Loucy (cell line): ENCODE measurements at regions not wholly inside any gene's neighbourhood (a gene's known extent, or its start where the extent isn't known, plus 50 kb on each side); places are given as distances from the start of the nearest gene placed in this dataset.

Experiments used
- H2AFZ ChIP-seq: fragments of 200-600 bp; sonication (generic); 2 replicates; pipeline ENCODE4 v1.6.0; 2016; ENCODE audit warnings: antibody characterized with exemption, mild to moderate bottlenecking, low read length, moderate library complexity
- H3F3A ChIP-seq: fragments of 200-600 bp; 2 replicates; pipeline ENCODE4 v1.6.0; 2016; ENCODE audit warnings: antibody characterized with exemption, low read depth, mild to moderate bottlenecking
- H3K27me3 ChIP-seq: fragments of 200-600 bp; sonication (generic); 2 replicates; pipeline ENCODE4 v1.6.1; 2014; ENCODE audit warnings: low read length, mild to moderate bottlenecking; ENCODE audit not compliant: insufficient read depth, poor library complexity, severe bottlenecking
- H3K36me3 ChIP-seq: fragments of 200-600 bp; sonication (generic); 2 replicates; pipeline ENCODE4 v1.6.1; 2016; ENCODE audit warnings: low read length; ENCODE audit not compliant: insufficient read depth
- H3K4me1 ChIP-seq: fragments of 200-600 bp; sonication (generic); 2 replicates; pipeline ENCODE4 v1.5.1; 2014; ENCODE audit warnings: low read length, mild to moderate bottlenecking; ENCODE audit not compliant: insufficient read depth, poor library complexity, severe bottlenecking
- H3K4me2 ChIP-seq: fragments of 200-600 bp; sonication (generic); 2 replicates; pipeline ENCODE4 v1.6.0; 2014; ENCODE audit warnings: antibody characterized with exemption, low read length, low read depth, mild to moderate bottlenecking; ENCODE audit not compliant: poor library complexity, severe bottlenecking
- H3K4me3 ChIP-seq: fragments of 200-600 bp; sonication (generic); 2 replicates; pipeline ENCODE4 v1.5.1; 2014; ENCODE audit warnings: low read length, mild to moderate bottlenecking, mixed read lengths; ENCODE audit not compliant: poor library complexity, severe bottlenecking
- H3K79me2 ChIP-seq: fragments of 200-600 bp; sonication (generic); 2 replicates; pipeline ENCODE4 v1.6.1; 2014; ENCODE audit warnings: low read length; ENCODE audit not compliant: insufficient read depth
- H3K9ac ChIP-seq: fragments of 200-600 bp; sonication (generic); 2 replicates; pipeline ENCODE4 v1.6.0; 2014; ENCODE audit warnings: mild to moderate bottlenecking, low read depth, low read length, moderate library complexity; ENCODE audit not compliant: poor library complexity, severe bottlenecking
- H3K9me2 ChIP-seq: fragments of 200-600 bp; sonication (generic); replicated peaks from 2 replicates; pipeline ENCODE4 v1.6.1; 2016; ENCODE audit warnings: low read depth, low read length, mixed read lengths
- H3K9me3 ChIP-seq: fragments of 200-600 bp; sonication (generic); 2 replicates; pipeline ENCODE4 v1.6.1; 2014; ENCODE audit warnings: mild to moderate bottlenecking, antibody characterized with exemption, low read length, low read depth; ENCODE audit not compliant: insufficient read depth
- H4K20me1 ChIP-seq: fragments of 200-600 bp; sonication (generic); 2 replicates; pipeline ENCODE4 v1.6.0; 2014; ENCODE audit warnings: antibody characterized with exemption, low read length, mild to moderate bottlenecking; ENCODE audit not compliant: insufficient read depth, poor library complexity, severe bottlenecking
- EZH2phosphoT487 ChIP-seq: fragments of 200-600 bp; IDR thresholded peaks from 2 replicates; pipeline ENCODE4 v1.6.1; 2018; ENCODE audit warnings: antibody characterized with exemption, mild to moderate bottlenecking, moderate library complexity, borderline replicate concordance
- TF ChIP-seq, protein P1 (sequence below): fragments of 200-600 bp; sonication (generic); conservative IDR thresholded peaks from 2 replicates; pipeline ENCODE4 v1.5.1; 2014; ENCODE audit warnings: mild to moderate bottlenecking, antibody characterized with exemption, low read length

DNA sequence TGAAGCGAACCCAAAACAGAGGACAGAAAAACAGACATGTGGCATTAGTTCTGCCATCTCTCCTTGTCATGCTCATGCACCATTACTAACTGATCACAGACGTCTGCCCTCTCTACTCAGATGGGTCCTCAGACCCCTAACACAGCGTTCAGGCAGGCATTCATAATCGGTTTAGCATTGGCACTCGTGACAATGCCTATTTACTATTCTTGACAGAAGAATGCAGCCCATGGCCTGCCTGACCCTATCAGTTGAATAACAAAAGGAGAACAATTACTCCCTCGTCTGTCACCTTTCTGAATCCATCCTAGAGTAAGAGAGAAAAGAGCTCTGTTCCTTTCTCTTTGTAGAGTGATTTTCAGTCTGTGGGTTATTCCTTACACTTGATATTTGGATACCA lies 194.6 kb upstream of the PHYHIPL start:
- no peaks in the 10 kb centered on the region for H3K36me3 ChIP-seq
- H3K9me3 ChIP-seq: no peaks in the 10 kb centered on the region
- H3F3A ChIP-seq: no peaks in the 10 kb centered on the region
- H3K9me2 ChIP-seq: no peaks in the 10 kb centered on the region
- TF ChIP-seq EZH2phosphoT487: no peak
- TF ChIP-seq, protein P1, sequence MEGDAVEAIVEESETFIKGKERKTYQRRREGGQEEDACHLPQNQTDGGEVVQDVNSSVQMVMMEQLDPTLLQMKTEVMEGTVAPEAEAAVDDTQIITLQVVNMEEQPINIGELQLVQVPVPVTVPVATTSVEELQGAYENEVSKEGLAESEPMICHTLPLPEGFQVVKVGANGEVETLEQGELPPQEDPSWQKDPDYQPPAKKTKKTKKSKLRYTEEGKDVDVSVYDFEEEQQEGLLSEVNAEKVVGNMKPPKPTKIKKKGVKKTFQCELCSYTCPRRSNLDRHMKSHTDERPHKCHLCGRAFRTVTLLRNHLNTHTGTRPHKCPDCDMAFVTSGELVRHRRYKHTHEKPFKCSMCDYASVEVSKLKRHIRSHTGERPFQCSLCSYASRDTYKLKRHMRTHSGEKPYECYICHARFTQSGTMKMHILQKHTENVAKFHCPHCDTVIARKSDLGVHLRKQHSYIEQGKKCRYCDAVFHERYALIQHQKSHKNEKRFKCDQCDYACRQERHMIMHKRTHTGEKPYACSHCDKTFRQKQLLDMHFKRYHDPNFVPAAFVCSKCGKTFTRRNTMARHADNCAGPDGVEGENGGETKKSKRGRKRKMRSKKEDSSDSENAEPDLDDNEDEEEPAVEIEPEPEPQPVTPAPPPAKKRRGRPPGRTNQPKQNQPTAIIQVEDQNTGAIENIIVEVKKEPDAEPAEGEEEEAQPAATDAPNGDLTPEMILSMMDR: no peak
- H4K20me1 ChIP-seq: no peaks in the 10 kb centered on the region
- H3K79me2 ChIP-seq: no peaks in the 10 kb centered on the region
- H2AFZ ChIP-seq: no peak overlapping the region
- no peaks in the 10 kb centered on the region for H3K4me1 ChIP-seq
- no peak overlapping the region for H3K4me3 ChIP-seq
- no peak overlapping the region for H3K4me2 ChIP-seq
- H3K9ac ChIP-seq: no peak overlapping the region
- no peaks in the 10 kb centered on the region for H3K27me3 ChIP-seq

DNA sequence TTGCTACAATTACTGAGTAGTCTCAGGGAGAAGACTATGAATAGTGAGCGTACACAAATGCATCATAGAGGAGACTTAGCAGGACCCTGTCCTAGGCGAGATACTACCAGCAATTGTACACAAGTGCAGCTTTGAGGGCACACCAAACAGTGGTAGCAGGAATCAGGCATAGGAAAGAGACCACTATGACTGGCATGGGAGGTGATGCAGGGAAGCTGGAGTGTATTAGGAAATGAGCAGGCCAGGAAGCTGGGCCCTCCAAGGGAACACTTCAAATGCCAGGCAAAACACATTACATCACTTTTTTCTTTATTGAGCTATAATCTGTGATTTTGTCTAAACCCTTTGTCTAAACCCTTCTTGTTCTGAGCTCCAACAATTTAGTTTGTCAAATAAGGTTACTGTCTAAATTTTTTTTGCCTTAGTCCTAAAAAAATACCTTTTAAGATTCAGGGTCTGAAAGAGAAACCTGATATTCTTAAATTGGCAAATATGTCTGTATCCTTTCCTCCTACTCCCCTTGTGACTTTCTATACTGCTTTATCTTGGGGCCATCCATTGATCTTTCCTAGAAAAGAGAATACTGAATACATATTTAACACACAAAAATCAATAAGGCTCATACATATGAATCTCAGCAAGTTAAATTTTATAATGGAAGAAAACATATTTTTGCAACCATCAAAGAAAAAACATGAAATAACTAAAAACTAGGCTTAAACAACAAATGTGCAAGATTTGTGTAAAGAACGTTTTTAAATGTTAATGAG lies 193.8 kb upstream of the PHYHIPL start:
- H3K9me3 ChIP-seq: no peaks in the 10 kb centered on the region
- no peaks in the 10 kb centered on the region for H4K20me1 ChIP-seq
- H3K4me2 ChIP-seq: no peak overlapping the region
- H3K27me3 ChIP-seq: no peaks in the 10 kb centered on the region
- H3F3A ChIP-seq: no peaks in the 10 kb centered on the region
- no peak overlapping the region for H3K9ac ChIP-seq
- no peaks in the 10 kb centered on the region for H3K9me2 ChIP-seq
- no peaks in the 10 kb centered on the region for H3K4me1 ChIP-seq
- no peak overlapping the region for H2AFZ ChIP-seq
- no peak overlapping the region for H3K4me3 ChIP-seq
- no peaks in the 10 kb centered on the region for H3K36me3 ChIP-seq
- H3K79me2 ChIP-seq: no peaks in the 10 kb centered on the region
- no peak for TF ChIP-seq EZH2phosphoT487
- TF ChIP-seq, protein P1: no peak

DNA sequence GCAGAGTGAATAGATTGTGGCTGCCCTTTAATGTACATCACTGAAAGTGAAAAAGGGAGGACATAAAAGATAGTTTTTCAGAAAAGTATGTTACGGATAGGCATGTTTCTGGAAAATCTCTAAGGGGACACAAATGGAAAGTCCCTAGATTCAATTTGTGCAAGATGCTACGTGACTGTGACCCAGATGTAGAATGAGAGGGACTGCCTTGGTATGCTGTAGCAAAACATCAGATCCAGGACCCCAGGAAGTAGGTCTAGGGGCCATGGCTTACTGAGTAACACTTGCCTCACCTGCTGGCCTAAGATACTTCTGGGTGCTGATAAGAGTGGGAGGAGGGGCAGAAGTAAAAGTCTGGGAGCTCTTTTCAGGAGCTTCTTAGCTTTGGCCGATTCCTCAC lies 191.2 kb upstream of the PHYHIPL start:
- Histone ChIP-seq H3K4me1 (no peaks in the 10 kb centered on the region), H3K4me3 (no peak overlapping the region), H2AFZ (no peak overlapping the region), H3F3A (no peaks in the 10 kb centered on the region), H3K9me3 (no peaks in the 10 kb centered on the region), H4K20me1 (no peaks in the 10 kb centered on the region), H3K9me2 (no peaks in the 10 kb centered on the region), H3K36me3 (no peaks in the 10 kb centered on the region), H3K79me2 (no peaks in the 10 kb centered on the region), H3K4me2 (no peak overlapping the region), H3K27me3 (no peaks in the 10 kb centered on the region), H3K9ac (no peak overlapping the region)
- TF ChIP-seq, protein P1: no peak
- no peak for TF ChIP-seq EZH2phosphoT487
